NCI-H2107 treated with DMSO at 0.1 percent for 48 hours (cell line): ENCODE measurements at regions not wholly inside any gene's neighbourhood (a gene's known extent, or its start where the extent isn't known, plus 50 kb on each side); places are given as distances from the start of the nearest gene placed in this dataset.

ENCODE experiments used
- DNase-seq: peaks from one replicate; lab custom pipeline; 2025; ENCODE audit not compliant: unreplicated experiment; lab: John Stamatoyannopoulos, UW

- DNase-seq: no peak
These were observed 141.8 kb upstream of the PRDX4 start for GRCh38 chrX:23525531-23525930.

- no peak for DNase-seq
These were observed 126.8 kb upstream of the PRDX4 start for GRCh38 chrX:23540532-23540931.

- no peak for DNase-seq
These were observed 119.1 kb upstream of the PRDX4 start for GRCh38 chrX:23548164-23548563.

GRCh38 chrX:23552303-23552702, 115.0 kb upstream of the PRDX4 start:
- DNase-seq: no peak

- peak; percentile 63 for DNase-seq
These were observed 113.0 kb upstream of the PRDX4 start for GRCh38 chrX:23554304-23554703.

- no peak for DNase-seq
These were observed 110.2 kb upstream of the PRDX4 start for GRCh38 chrX:23557070-23557469.

GRCh38 chrX:23559975-23560374, 107.3 kb upstream of the PRDX4 start:
- no peak for DNase-seq

- DNase-seq: no peak
These were observed 96.5 kb upstream of the PRDX4 start for GRCh38 chrX:23570674-23571343.

- no peak for DNase-seq
These were observed 92.0 kb upstream of the PRDX4 start for GRCh38 chrX:23575281-23575680.

- DNase-seq: no peak
These were observed 89.2 kb upstream of the PRDX4 start for GRCh38 chrX:23578079-23578478.

GRCh38 chrX:23589496-23589895, 77.8 kb upstream of the PRDX4 start:
- DNase-seq: no peak

GRCh38 chrX:23592741-23593140, 74.6 kb upstream of the PRDX4 start:
- no peak for DNase-seq

GRCh38 chrX:23598575-23598974, 68.7 kb upstream of the PRDX4 start:
- no peak for DNase-seq

- DNase-seq: no peak
These were observed 63.8 kb upstream of the PRDX4 start for GRCh38 chrX:23603501-23603900.

- DNase-seq: no peak
These were observed 56.8 kb upstream of the PRDX4 start for GRCh38 chrX:23610495-23610894.

- DNase-seq: no peak
These were observed 54.4 kb upstream of the PRDX4 start for GRCh38 chrX:23612846-23613245.

GRCh38 chrX:23616361-23616760, 50.9 kb upstream of the PRDX4 start:
- DNase-seq: peak; percentile 9
